ENCODE measurements at regions not wholly inside any gene's neighbourhood (a gene's known extent, or its start where the extent isn't known, plus 50 kb on each side); places are given as distances from the start of the nearest gene placed in this dataset.

DNA sequence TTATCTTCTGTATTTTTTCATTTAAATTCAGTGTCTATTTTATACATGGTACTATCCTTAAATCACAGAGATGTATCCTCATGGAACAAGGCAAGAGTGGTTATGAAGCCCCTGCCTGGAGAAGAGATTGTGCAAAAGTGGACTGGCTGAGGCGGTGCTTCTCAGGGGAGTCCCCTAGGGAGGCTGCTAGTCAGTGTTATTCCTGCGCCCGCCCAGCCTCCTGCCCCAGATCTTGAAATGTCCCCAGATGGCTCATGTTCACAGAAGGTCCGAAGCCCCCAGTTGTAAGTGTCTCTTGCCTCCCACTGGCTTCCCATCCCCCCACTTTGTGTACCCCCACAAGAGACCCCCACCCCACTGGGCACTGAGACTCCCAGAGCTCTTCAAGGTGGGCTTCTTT, 366.9 kb downstream of the TNS3 start:
- TF ChIP-seq, protein P1, sequence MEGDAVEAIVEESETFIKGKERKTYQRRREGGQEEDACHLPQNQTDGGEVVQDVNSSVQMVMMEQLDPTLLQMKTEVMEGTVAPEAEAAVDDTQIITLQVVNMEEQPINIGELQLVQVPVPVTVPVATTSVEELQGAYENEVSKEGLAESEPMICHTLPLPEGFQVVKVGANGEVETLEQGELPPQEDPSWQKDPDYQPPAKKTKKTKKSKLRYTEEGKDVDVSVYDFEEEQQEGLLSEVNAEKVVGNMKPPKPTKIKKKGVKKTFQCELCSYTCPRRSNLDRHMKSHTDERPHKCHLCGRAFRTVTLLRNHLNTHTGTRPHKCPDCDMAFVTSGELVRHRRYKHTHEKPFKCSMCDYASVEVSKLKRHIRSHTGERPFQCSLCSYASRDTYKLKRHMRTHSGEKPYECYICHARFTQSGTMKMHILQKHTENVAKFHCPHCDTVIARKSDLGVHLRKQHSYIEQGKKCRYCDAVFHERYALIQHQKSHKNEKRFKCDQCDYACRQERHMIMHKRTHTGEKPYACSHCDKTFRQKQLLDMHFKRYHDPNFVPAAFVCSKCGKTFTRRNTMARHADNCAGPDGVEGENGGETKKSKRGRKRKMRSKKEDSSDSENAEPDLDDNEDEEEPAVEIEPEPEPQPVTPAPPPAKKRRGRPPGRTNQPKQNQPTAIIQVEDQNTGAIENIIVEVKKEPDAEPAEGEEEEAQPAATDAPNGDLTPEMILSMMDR (IDR thresholded peaks at IDR 0.05; ENCODE audit: control insufficient read depth, extremely low read depth, insufficient read depth), result no peak
- H3K4me3 ChIP-seq (ENCODE audit: low read depth, low read length), result no peak overlapping the region
- no peak for DNase-seq (ENCODE audit: low read depth)

DNA sequence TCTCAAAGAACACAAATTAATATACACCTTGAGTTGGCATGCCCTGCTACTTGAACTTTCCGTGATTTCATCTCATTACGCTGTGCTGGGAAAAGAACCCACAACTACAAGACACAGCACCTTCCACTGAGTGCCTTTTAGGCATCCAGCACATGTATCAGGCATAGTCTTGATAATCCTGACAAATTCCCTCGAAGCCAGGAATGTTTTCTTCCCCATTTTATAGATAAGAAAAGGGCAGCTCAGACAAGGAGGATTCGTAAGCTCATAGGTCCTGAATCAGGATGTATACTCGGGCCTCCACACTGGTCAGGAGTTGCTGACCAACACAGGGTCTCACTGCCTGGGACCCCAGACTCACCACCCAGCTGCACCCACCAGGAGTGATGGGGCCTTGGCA, 368.6 kb downstream of the TNS3 start:
- TF ChIP-seq, protein P1 (IDR thresholded peaks at IDR 0.05; ENCODE audit: control insufficient read depth, extremely low read depth, insufficient read depth), result no peak
- no peak overlapping the region for H3K4me3 ChIP-seq (ENCODE audit: low read depth, low read length)
- no peak for DNase-seq (ENCODE audit: low read depth)

DNA sequence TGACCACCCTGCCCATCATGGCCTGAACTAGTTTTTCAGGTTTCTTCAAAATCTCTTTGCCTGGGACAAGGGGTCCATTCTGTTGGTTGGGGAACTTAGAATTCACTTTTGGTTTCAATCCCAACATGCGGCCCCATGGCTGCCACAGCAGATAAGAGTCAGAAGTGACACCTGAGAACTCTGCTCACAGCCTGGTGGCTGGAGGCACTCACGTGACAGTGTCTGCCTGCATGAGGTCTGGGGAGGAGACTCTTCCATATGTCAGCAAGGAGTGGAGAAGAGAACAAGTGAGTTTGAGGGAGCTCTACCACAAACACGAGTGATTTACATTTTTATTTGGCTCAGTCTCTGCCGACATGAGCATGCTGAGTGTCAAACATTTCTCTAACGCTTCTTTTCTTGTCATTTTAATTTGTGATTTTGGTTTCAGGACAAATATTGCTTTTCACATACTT, 370.4 kb downstream of the TNS3 start:
- TF ChIP-seq, protein P1 (IDR thresholded peaks at IDR 0.05; ENCODE audit: control insufficient read depth, extremely low read depth, insufficient read depth), result no peak
- no peak for DNase-seq (ENCODE audit: low read depth)

DNA sequence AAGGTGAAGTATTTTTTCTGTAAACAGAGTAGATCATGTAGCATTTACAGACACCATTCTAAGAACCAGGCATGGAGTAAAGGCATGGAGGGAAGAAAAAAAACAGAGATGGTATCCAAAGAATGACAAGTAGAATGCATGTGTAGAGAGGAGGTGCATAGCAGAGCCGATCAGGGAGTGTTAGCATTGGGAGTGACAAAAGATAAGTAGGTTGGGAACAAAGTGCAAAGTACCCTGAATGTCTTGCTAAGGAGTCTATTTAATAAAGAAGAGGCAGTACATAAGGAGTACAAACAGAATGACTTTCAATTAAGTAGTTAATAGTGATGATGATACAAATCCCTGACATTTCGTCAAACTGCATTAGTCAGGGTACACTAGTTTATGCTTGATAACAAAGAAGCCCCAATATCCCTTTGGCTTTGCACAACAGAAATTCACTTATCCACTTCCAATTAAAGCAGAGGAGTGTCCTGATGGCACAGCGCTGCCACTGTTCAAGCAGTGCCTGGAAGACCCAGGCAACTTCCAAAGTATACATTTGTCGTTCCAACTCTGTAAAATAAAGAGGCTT, 371.5 kb downstream of the TNS3 start:
- DNase-seq (ENCODE audit: low read depth), result no peak
- no peak overlapping the region for H3K4me3 ChIP-seq (ENCODE audit: low read depth, low read length)
- TF ChIP-seq, protein P1 (IDR thresholded peaks at IDR 0.05; ENCODE audit: control insufficient read depth, extremely low read depth, insufficient read depth), result no peak

More for the DNA sequence above, 370.4 kb downstream of the TNS3 start:
- no peak overlapping the region for H3K4me3 ChIP-seq (ENCODE audit: low read depth, low read length)

DNA sequence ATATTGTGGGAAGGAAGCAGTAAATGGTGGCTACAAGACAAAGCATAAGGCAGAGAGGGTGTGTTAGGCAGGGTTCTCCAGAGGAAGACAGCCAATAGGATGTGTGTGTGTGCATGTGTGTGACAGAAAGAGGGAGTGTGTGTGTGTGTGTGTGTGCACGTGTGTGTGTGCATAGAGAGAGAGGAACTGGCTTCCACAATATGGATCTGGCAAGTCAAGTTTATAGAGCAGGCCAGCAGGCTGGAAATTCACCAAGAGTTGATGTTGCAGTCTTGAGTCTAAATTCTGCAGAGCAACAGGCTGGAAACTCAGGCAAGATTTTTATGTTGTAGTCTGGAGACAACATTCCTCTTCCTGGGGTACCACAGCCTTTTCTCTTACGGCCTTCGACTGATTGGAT, 374.0 kb downstream of the TNS3 start:
- TF ChIP-seq, protein P1 (IDR thresholded peaks at IDR 0.05; ENCODE audit: control insufficient read depth, extremely low read depth, insufficient read depth), result no peak
- no peak overlapping the region for H3K4me3 ChIP-seq (ENCODE audit: low read depth, low read length)
- no peak for DNase-seq (ENCODE audit: low read depth)

DNA sequence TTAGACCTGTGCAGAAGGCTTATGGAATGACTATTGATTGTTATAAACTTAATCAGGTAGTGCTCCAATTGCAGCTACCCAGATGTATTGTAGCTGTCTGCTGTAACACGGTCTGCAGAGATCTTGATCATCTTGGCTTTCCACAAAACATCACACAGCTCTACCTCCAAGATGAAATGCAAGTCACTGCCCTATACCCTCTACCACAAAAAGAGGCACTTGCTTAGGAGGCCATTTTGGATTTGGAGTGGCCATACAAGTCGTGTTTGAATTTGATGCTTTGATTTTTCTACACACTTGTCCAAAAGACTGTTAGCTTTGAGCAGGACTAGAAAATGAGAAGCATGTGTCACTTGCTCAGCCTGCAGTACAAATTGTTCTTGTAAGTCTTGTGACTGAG, 377.2 kb downstream of the TNS3 start:
- TF ChIP-seq, protein P1 (IDR thresholded peaks at IDR 0.05; ENCODE audit: control insufficient read depth, extremely low read depth, insufficient read depth), result no peak
- DNase-seq (ENCODE audit: low read depth), result no peak
- no peak overlapping the region for H3K4me3 ChIP-seq (ENCODE audit: low read depth, low read length)

DNA sequence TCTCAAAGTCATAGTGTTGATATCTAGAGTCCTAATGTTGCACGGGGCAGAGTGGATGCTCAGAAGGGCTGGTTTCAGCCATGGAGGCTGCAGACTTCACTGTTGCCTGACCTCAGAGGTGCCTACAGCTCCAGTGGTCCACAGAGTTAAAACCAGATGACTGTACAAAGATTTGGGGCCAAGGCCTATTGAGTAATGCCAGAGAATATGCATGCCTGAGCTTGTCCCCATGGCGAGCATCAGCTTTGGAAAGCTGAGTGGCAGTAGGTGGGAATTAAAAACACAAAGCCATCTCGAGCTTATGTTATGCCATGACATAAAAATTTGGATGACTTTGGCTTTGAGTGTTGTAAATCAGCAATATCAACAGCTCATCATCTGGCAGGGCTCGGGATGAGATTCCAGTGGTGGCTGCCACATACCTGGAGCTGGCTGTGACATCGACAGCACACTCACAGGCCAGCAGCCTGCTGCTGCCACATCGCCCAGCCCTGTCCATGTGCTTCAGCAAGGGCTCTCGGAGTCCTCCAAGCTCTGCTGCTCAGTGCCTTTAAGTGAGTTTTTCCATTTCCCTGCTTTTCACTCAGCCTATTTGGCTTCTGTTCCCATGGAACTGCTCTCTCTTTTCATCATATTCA, 379.6 kb downstream of the TNS3 start:
- no peak overlapping the region for H3K4me3 ChIP-seq (ENCODE audit: low read depth, low read length)
- no peak for DNase-seq (ENCODE audit: low read depth)
- TF ChIP-seq, protein P1 (IDR thresholded peaks at IDR 0.05; ENCODE audit: control insufficient read depth, extremely low read depth, insufficient read depth), result no peak
